ENCODE measurements at regions not wholly inside any gene's neighbourhood (a gene's known extent, or its start where the extent isn't known, plus 50 kb on each side); places are given as distances from the start of the nearest gene placed in this dataset.

- Histone ChIP-seq H3K4me1 (no peaks in the 10 kb centered on the region), H3K36me3 (no peaks in the 10 kb centered on the region), H3K9me3 (no peaks in the 10 kb centered on the region), H3K27ac (no peak overlapping the region), H3K4me3 (no peak overlapping the region), H3K27me3 (no peaks in the 10 kb centered on the region)
- TF ChIP-seq, protein P1, sequence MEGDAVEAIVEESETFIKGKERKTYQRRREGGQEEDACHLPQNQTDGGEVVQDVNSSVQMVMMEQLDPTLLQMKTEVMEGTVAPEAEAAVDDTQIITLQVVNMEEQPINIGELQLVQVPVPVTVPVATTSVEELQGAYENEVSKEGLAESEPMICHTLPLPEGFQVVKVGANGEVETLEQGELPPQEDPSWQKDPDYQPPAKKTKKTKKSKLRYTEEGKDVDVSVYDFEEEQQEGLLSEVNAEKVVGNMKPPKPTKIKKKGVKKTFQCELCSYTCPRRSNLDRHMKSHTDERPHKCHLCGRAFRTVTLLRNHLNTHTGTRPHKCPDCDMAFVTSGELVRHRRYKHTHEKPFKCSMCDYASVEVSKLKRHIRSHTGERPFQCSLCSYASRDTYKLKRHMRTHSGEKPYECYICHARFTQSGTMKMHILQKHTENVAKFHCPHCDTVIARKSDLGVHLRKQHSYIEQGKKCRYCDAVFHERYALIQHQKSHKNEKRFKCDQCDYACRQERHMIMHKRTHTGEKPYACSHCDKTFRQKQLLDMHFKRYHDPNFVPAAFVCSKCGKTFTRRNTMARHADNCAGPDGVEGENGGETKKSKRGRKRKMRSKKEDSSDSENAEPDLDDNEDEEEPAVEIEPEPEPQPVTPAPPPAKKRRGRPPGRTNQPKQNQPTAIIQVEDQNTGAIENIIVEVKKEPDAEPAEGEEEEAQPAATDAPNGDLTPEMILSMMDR (IDR thresholded peaks at IDR 0.05) = no peak
- TF ChIP-seq POLR2A (IDR thresholded peaks at IDR 0.05) = no peak
- no peak for TF ChIP-seq EP300 (IDR thresholded peaks at IDR 0.05)
- 72 to 82% methylated on average over 3 of the region's 3 CpGs for WGBS, 2 donors
- no peak for DNase-seq (ENCODE audit: low spot score in 2 of 2)
Measured at GRCh38 chr20:57919049-57919448, 209.2 kb upstream of the PMEPA1 start.

GRCh38 chr20:57918551-57918950 is 208.7 kb upstream of the PMEPA1 start:
- no peaks in the 10 kb centered on the region for H3K27me3 ChIP-seq
- DNase-seq (ENCODE audit: low spot score in 2 of 2) = no peak
- no peaks in the 10 kb centered on the region for H3K9me3 ChIP-seq
- 88 to 95% methylated on average over 4 of the region's 4 CpGs for WGBS, 2 donors
- no peak overlapping the region for H3K27ac ChIP-seq
- TF ChIP-seq, protein P1 (IDR thresholded peaks at IDR 0.05) = no peak
- TF ChIP-seq EP300 (IDR thresholded peaks at IDR 0.05) = no peak
- TF ChIP-seq POLR2A (IDR thresholded peaks at IDR 0.05) = no peak
- H3K4me3 ChIP-seq = no peak overlapping the region
- H3K36me3 ChIP-seq = no peaks in the 10 kb centered on the region
- no peaks in the 10 kb centered on the region for H3K4me1 ChIP-seq

DNA sequence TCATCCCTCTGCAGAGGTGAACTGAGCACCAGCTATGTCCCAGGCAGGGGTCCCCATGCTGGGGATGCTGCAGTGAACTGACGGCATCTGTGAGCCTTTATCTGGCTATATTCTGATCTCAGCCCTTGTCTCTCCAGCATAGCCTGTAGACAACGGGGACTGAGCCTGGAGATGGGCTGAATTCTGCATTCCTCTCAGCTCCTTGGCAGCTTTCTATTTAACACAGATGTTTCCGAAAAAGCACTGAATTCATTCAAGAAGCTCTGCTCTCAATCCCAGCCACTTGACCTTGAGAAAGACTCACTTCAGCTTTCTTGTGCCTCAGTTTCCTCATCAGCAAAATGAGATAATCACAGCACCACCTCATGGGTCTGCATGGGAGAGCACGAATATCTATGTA is 204.4 kb upstream of the PMEPA1 start:
- Histone ChIP-seq H3K27ac (no peak overlapping the region), H3K4me1 (peaks cover 0 to 10% (median 0%) of the 10 kb centered on the region in 4 donors), H3K9me3 (no peaks in the 10 kb centered on the region), H3K27me3 (no peaks in the 10 kb centered on the region), H3K4me3 (no peak overlapping the region), H3K36me3 (no peaks in the 10 kb centered on the region)
- 73 to 89% methylated on average over 3 to 4 of the region's 4 CpGs for WGBS, 2 donors
- DNase-seq (ENCODE audit: low spot score in 2 of 2) = no peak
- TF ChIP-seq, protein P1 (IDR thresholded peaks at IDR 0.05) = no peak
- TF ChIP-seq POLR2A (IDR thresholded peaks at IDR 0.05) (no peak), EP300 (IDR thresholded peaks at IDR 0.05) (no peak)

DNA sequence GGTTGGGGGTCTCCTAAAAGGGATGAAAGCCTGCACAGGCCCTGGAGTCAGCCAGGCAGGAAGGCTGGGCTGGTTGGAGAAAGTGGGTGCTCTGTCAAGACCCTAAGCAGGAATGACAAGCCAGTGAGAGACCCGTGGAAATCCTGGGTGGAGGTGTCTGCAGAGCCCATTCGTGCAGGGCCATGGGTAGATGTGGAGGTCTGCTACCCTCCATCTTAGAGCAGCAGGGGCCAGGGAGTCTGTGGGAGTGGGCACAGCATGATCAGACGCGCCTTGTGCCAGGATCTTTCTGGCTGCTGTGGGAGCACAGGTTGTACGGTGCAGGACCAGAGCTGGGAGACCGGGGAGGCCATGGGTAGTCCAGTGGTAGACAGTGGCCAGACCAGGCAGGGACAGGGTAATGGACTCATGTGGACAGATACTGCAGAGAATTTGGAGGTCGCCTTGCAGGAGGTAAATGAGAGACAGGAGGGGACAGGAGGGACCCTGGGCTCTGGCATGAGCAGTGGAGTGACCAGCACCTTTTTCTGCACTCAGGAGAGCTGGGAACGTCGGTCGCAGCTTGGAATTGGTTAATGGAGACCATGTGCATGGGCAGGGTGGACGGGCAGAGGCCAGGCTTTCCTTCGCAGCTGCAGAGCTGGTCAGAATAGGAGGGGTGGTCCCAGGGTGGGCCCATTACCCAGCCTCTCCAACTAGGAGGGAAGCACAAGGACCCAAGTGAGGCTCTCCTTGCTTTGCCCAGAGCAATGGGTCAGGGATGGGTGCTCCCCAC is 203.5 kb upstream of the PMEPA1 start:
- H3K27ac ChIP-seq = no peak overlapping the region
- H3K4me3 ChIP-seq = no peak overlapping the region
- TF ChIP-seq EP300 (IDR thresholded peaks at IDR 0.05) (no peak), POLR2A (IDR thresholded peaks at IDR 0.05) (no peak)
- TF ChIP-seq, protein P1 (IDR thresholded peaks at IDR 0.05) = no peak
- no peak for DNase-seq (ENCODE audit: low spot score in 2 of 2)
- no peaks in the 10 kb centered on the region for H3K36me3 ChIP-seq
- WGBS, 2 donors = 92 to 93% methylated on average over 12 of the region's 12 CpGs
- no peaks in the 10 kb centered on the region for H3K27me3 ChIP-seq
- H3K4me1 ChIP-seq = peaks cover 0 to 10% (median 0%) of the 10 kb centered on the region in 4 donors
- H3K9me3 ChIP-seq = no peaks in the 10 kb centered on the region

GRCh38 chr20:57912227-57912582 is 202.4 kb upstream of the PMEPA1 start:
- no peak overlapping the region for H3K4me3 ChIP-seq
- H3K27ac ChIP-seq = no peak overlapping the region
- H3K4me1 ChIP-seq = peaks cover 0 to 17% (median 0%) of the 10 kb centered on the region in 4 donors
- 28 to 35% methylated on average over 6 of the region's 6 CpGs for WGBS, 2 donors
- DNase-seq (ENCODE audit: low spot score in 2 of 2) = no peak
- no peaks in the 10 kb centered on the region for H3K27me3 ChIP-seq
- H3K9me3 ChIP-seq = no peaks in the 10 kb centered on the region
- H3K36me3 ChIP-seq = no peaks in the 10 kb centered on the region
- TF ChIP-seq POLR2A (IDR thresholded peaks at IDR 0.05) (no peak), EP300 (IDR thresholded peaks at IDR 0.05) (no peak)
- TF ChIP-seq, protein P1 (IDR thresholded peaks at IDR 0.05) = no peak

All from tibial nerve (tissue), 4 donors.